Omental fat pad (tissue), 3 donors: ENCODE measurements at regions not wholly inside any gene's neighbourhood (a gene's known extent, or its start where the extent isn't known, plus 50 kb on each side); places are given as distances from the start of the nearest gene placed in this dataset.

ENCODE experiments used
- ATAC-seq: fragments of 150-250 bp; one replicate; pipeline ENCODE4 v1.9.1; 2016; ENCODE audit warnings: mild to moderate bottlenecking, moderate library complexity; ENCODE audit not compliant: low FRiP score
- DNase-seq: peaks from one replicate; pipeline ENCODE4 v3.0.0-alpha.2; 2019; ENCODE audit warnings: low spot score
- CTCF ChIP-seq, 3 donors: fragments of 450-650 bp; IDR thresholded peaks; one replicate each; pipeline ENCODE4 v1.5.1; 2016 to 2017; ENCODE audit warnings: antibody characterized with exemption in 3 of 3, mild to moderate bottlenecking in 3 of 3, moderate library complexity in 2 of 3

- TF ChIP-seq CTCF (IDR thresholded peaks at IDR 0.05): no peak
- DNase-seq: peak; percentile 51
- ATAC-seq: peak; percentile 94
These were observed 217.0 kb upstream of the DTNA start for GRCh38 chr18:34493099-34493544.

- TF ChIP-seq CTCF (IDR thresholded peaks at IDR 0.05): no peak
- ATAC-seq (peak; percentile 71), DNase-seq (no peak)
These were observed 216.3 kb upstream of the DTNA start for GRCh38 chr18:34493566-34494358.

GRCh38 chr18:34494359-34494696, 215.8 kb upstream of the DTNA start:
- ATAC-seq (no peak), DNase-seq (peak; percentile 22)
- TF ChIP-seq CTCF (IDR thresholded peaks at IDR 0.05): no peak

- no peak for ATAC-seq
- no peak for DNase-seq
- TF ChIP-seq CTCF (IDR thresholded peaks at IDR 0.05): no peak
These were observed 214.6 kb upstream of the DTNA start for GRCh38 chr18:34495506-34495905.

GRCh38 chr18:34501553-34501952, 208.5 kb upstream of the DTNA start:
- ATAC-seq (no peak), DNase-seq (no peak)
- no peak for TF ChIP-seq CTCF (IDR thresholded peaks at IDR 0.05)

- TF ChIP-seq CTCF (IDR thresholded peaks at IDR 0.05): no peak
- ATAC-seq (no peak), DNase-seq (no peak)
These were observed 203.9 kb upstream of the DTNA start for GRCh38 chr18:34506198-34506597.

- ATAC-seq: no peak
- DNase-seq: no peak
- no peak for TF ChIP-seq CTCF (IDR thresholded peaks at IDR 0.05)
These were observed 200.9 kb upstream of the DTNA start for GRCh38 chr18:34509163-34509562.
